Glutamatergic neuron (in vitro differentiated cells): ENCODE measurements at regions not wholly inside any gene's neighbourhood (a gene's known extent, or its start where the extent isn't known, plus 50 kb on each side); places are given as distances from the start of the nearest gene placed in this dataset.

ENCODE experiments used
- DNase-seq: peaks from one replicate; pipeline ENCODE4 v3.0.0; 2022
- H3K27ac Mint-ChIP-seq: one replicate; pipeline ENCODE4 v1.8.0; 2020; ENCODE audit warnings: mild to moderate bottlenecking, mixed read lengths, inconsistent platforms; ENCODE audit not compliant: unreplicated experiment
- H3K27me3 Mint-ChIP-seq: one replicate; pipeline ENCODE4 v1.8.0; 2020; ENCODE audit warnings: mild to moderate bottlenecking, moderate library complexity, mixed read lengths, inconsistent platforms; ENCODE audit not compliant: unreplicated experiment
- H3K36me3 Mint-ChIP-seq: one replicate; pipeline ENCODE4 v1.8.0; 2020; ENCODE audit warnings: mild to moderate bottlenecking, mixed read lengths, inconsistent platforms; ENCODE audit not compliant: unreplicated experiment
- H3K4me1 Mint-ChIP-seq: one replicate; pipeline ENCODE4 v1.8.0; 2020; ENCODE audit warnings: mild to moderate bottlenecking, low read depth, mixed read lengths, inconsistent platforms; ENCODE audit not compliant: unreplicated experiment
- H3K4me3 Mint-ChIP-seq: one replicate; pipeline ENCODE4 v1.8.0; 2020; ENCODE audit warnings: mild to moderate bottlenecking, mixed read lengths, inconsistent platforms; ENCODE audit not compliant: unreplicated experiment
- H3K9me3 Mint-ChIP-seq: one replicate; pipeline ENCODE4 v1.8.0; 2020; ENCODE audit warnings: mild to moderate bottlenecking, moderate library complexity, mixed read lengths, inconsistent platforms; ENCODE audit not compliant: unreplicated experiment
- CTCF ChIP-seq: fragments of 200-600 bp; sonication (generic); IDR thresholded peaks from one replicate; pipeline ENCODE4 v1.5.0; 2021; ENCODE audit not compliant: partially characterized antibody, unreplicated experiment

DNA sequence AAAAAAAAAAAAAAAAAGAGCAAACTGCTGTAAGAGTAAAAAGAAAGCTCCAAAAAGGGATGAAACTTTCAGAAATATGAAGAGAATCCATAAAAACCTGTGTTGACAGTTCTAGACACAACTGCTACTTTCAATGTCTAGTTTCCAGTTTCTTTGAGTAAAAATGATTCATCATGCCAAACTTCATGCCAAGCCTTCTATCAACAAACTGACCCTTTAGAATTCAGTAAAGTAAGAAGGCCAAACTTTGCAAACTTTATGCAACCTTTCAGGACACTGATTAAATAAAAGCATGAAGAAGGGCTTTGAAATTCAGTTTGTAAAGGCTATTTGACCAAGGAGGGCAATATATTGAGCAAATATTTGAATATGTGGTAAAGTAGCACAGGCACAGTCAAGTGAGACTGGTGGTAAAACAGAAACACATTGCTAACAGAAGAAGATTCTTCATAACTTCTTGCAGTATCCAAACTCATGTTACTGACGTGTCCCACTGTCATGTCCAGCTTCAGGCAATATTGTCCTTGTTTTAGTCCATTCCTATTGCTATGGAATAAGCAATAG, 56.3 kb upstream of the CFAP20DC start:
- no peak overlapping the region for H3K4me3 Mint-ChIP-seq
- TF ChIP-seq CTCF: no peak

GRCh38 chr3:59103552-59103951, 53.7 kb upstream of the CFAP20DC start:
- no peak overlapping the region for H3K4me3 Mint-ChIP-seq
- no peaks in the 10 kb centered on the region for H3K4me1 Mint-ChIP-seq
- TF ChIP-seq CTCF: no peak
- H3K36me3 Mint-ChIP-seq: no peaks in the 10 kb centered on the region
- H3K27ac Mint-ChIP-seq: no peak overlapping the region
- peaks cover 1% of the 10 kb centered on the region for H3K27me3 Mint-ChIP-seq
- peaks cover 2% of the 10 kb centered on the region for H3K9me3 Mint-ChIP-seq
- DNase-seq: no peak

More for the DNA sequence above, 56.3 kb upstream of the CFAP20DC start:
- H3K27ac Mint-ChIP-seq: no peak overlapping the region
- H3K9me3 Mint-ChIP-seq: peaks cover 2% of the 10 kb centered on the region
- DNase-seq: no peak
- no peaks in the 10 kb centered on the region for H3K36me3 Mint-ChIP-seq
- no peaks in the 10 kb centered on the region for H3K4me1 Mint-ChIP-seq
- H3K27me3 Mint-ChIP-seq: no peaks in the 10 kb centered on the region

DNA sequence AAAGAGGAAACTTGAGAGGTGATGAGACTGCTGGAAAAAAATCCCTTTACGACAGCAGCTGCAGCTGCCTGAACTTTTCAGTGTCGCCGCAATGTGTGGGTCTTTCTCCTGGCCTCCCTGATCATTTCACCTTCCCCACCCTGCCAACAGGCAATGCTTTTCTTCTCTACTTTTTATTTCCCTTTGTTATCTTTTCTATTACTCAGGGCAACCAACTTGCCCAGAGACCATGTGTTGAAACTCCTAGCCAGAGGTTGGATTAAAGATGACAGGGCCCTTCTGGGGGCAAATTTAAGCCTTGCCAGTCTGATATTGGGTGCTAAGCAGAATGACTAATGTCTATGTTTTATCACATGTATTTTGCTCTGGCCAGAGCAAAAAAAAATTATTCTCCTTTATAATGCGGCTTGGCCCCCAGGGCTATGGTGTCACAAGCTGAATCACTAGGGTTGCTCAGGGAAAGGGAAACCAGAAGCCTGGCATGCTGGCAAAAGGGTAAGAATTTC, 51.5 kb upstream of the CFAP20DC start:
- H3K27ac Mint-ChIP-seq: no peak overlapping the region
- TF ChIP-seq CTCF: no peak
- H3K4me1 Mint-ChIP-seq: no peaks in the 10 kb centered on the region
- H3K27me3 Mint-ChIP-seq: peaks cover 1% of the 10 kb centered on the region
- H3K9me3 Mint-ChIP-seq: peaks cover 3% of the 10 kb centered on the region
- H3K36me3 Mint-ChIP-seq: peaks cover 7% of the 10 kb centered on the region
- no peak overlapping the region for H3K4me3 Mint-ChIP-seq
- DNase-seq: no peak
